ENCODE measurements at regions not wholly inside any gene's neighbourhood (a gene's known extent, or its start where the extent isn't known, plus 50 kb on each side); places are given as distances from the start of the nearest gene placed in this dataset.

GRCh38 chr5:89324990-89325389 is 442.0 kb upstream of the MEF2C start:
- H3K4me2 ChIP-seq (ENCODE audit: low read depth, low read length), result no peak overlapping the region
- H3K27me3 ChIP-seq (ENCODE audit: control insufficient read depth, insufficient read depth, low read length), result no peaks in the 10 kb centered on the region
- H3K9me3 ChIP-seq (ENCODE audit: control insufficient read depth, insufficient read depth, low read length), result no peaks in the 10 kb centered on the region
- H3K36me3 ChIP-seq (ENCODE audit: control insufficient read depth, insufficient read depth, low read length), result no peaks in the 10 kb centered on the region
- H2AFZ ChIP-seq (replicated peaks; ENCODE audit: low read length, poor library complexity), result no peak overlapping the region
- H4K8ac ChIP-seq (ENCODE audit: low read depth in 2 of 2, low read length in 2 of 2), result no peak overlapping the region
- no peak overlapping the region for H2AK5ac ChIP-seq (ENCODE audit: low read depth, low read length)
- H3K4me1 ChIP-seq (ENCODE audit: control insufficient read depth, insufficient read depth, low read length), result no peaks in the 10 kb centered on the region
- no peak overlapping the region for H3K27ac ChIP-seq (ENCODE audit: insufficient read depth, low read length)
- CTCF ChIA-PET, result no interaction called here
- no peak for DNase-seq
- H3K9me1 ChIP-seq (ENCODE audit: insufficient read depth, low read length), result no peaks in the 10 kb centered on the region
- no peak overlapping the region for H3K9ac ChIP-seq (ENCODE audit: low read depth, low read length)
- no TSS peak for BruUV-seq (replicated peaks)
- H4K20me1 ChIP-seq (ENCODE audit: insufficient read depth, low read length), result no peaks in the 10 kb centered on the region
- no peaks in the 10 kb centered on the region for H3K79me1 ChIP-seq (ENCODE audit: low read depth in 1 of 2, low read length in 2 of 2)
- TF ChIP-seq RCOR1 (IDR thresholded peaks at IDR 0.05; ENCODE audit: insufficient replicate concordance, low read length) (no peak), RAD21 (IDR thresholded peaks at IDR 0.05; ENCODE audit: low read length) (no peak), RFX5 (IDR thresholded peaks at IDR 0.05; ENCODE audit: low read depth, low read length) (no peak), BHLHE40 (IDR thresholded peaks at IDR 0.05; ENCODE audit: low read depth, low read length) (no peak), MAZ (IDR thresholded peaks at IDR 0.05; ENCODE audit: borderline replicate concordance, low read depth, low read length) (no peak), MAFK (IDR thresholded peaks at IDR 0.05; ENCODE audit: low read depth, low read length) (no peak), CEBPB (IDR thresholded peaks at IDR 0.05; ENCODE audit: low read depth, low read length) (no peak)
- no peak overlapping the region for H2BK15ac ChIP-seq (ENCODE audit: low read depth, low read length)
- no peak overlapping the region for H2BK120ac ChIP-seq (ENCODE audit: low read depth, low read length)
- intact Hi-C loops (cut with micrococcal nuclease), result no loop called here
- in situ Hi-C loops (cut with MboI; ENCODE audit: low sequenced_read_pairs), result no loop called here
- no peak overlapping the region for H3K18ac ChIP-seq (ENCODE audit: low read depth, low read length)
- H2AK9ac ChIP-seq (replicated peaks; ENCODE audit: low read depth, low read length, poor library complexity), result no peak overlapping the region
- ATAC-seq (ENCODE audit: low read depth), result no peak
- H3K14ac ChIP-seq (replicated peaks; ENCODE audit: low read depth, low read length), result no peak overlapping the region
- H3K4me3 ChIP-seq (ENCODE audit: insufficient read depth, low read depth, low read length), result no peak overlapping the region
- dilution Hi-C loops (cut with HindIII; ENCODE audit: low sequenced_read_pairs, unreplicated experiment), result no loop called here
- no peak overlapping the region for H4K5ac ChIP-seq (ENCODE audit: low read depth, low read length)
- no peak overlapping the region for H4K91ac ChIP-seq (ENCODE audit: insufficient read depth, low read depth, low read length)
- POLR2A ChIA-PET (ENCODE audit: unreplicated experiment), result no interaction called here
- no peak overlapping the region for H3K4ac ChIP-seq (ENCODE audit: low read depth, low read length)
- H2BK5ac ChIP-seq (ENCODE audit: low read depth, low read length, poor library complexity, severe bottlenecking), result no peak overlapping the region
- no peak overlapping the region for H2BK20ac ChIP-seq (ENCODE audit: low read depth, low read length)
- no peak overlapping the region for H3K23ac ChIP-seq (ENCODE audit: low read depth, low read length)
- H3K56ac ChIP-seq (ENCODE audit: extremely low read depth, insufficient read depth, low read length), result no peak overlapping the region
